ENCODE measurements at regions not wholly inside any gene's neighbourhood (a gene's known extent, or its start where the extent isn't known, plus 50 kb on each side); places are given as distances from the start of the nearest gene placed in this dataset.

- TF ChIP-seq, protein P1, sequence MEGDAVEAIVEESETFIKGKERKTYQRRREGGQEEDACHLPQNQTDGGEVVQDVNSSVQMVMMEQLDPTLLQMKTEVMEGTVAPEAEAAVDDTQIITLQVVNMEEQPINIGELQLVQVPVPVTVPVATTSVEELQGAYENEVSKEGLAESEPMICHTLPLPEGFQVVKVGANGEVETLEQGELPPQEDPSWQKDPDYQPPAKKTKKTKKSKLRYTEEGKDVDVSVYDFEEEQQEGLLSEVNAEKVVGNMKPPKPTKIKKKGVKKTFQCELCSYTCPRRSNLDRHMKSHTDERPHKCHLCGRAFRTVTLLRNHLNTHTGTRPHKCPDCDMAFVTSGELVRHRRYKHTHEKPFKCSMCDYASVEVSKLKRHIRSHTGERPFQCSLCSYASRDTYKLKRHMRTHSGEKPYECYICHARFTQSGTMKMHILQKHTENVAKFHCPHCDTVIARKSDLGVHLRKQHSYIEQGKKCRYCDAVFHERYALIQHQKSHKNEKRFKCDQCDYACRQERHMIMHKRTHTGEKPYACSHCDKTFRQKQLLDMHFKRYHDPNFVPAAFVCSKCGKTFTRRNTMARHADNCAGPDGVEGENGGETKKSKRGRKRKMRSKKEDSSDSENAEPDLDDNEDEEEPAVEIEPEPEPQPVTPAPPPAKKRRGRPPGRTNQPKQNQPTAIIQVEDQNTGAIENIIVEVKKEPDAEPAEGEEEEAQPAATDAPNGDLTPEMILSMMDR (IDR thresholded peaks at IDR 0.05; ENCODE audit: low read depth, low read length, poor library complexity, severe bottlenecking) = no peak
- TF ChIP-seq EZH2phosphoT487 (IDR thresholded peaks at IDR 0.05; ENCODE audit: borderline replicate concordance, low read length) = no peak
These were observed 985.1 kb downstream of the DSC3 start for GRCh38 chr18:30057398-30057797.

Measured in DOHH2 (cell line).